ENCODE measurements at regions not wholly inside any gene's neighbourhood (a gene's known extent, or its start where the extent isn't known, plus 50 kb on each side); places are given as distances from the start of the nearest gene placed in this dataset.

- Histone ChIP-seq H3K4me1 (ENCODE audit: insufficient read depth, low read length) (no peaks in the 10 kb centered on the region), H3K4me3 (ENCODE audit: insufficient read depth, low read length) (no peak overlapping the region), H2AFZ (ENCODE audit: low read length) (no peak overlapping the region), H3K27ac (ENCODE audit: low read depth, low read length) (no peak overlapping the region), H3K27me3 (ENCODE audit: insufficient read depth, low read length) (no peaks in the 10 kb centered on the region), H3K79me2 (ENCODE audit: insufficient read depth, low read length) (no peaks in the 10 kb centered on the region), H3K36me3 (ENCODE audit: insufficient read depth, low read length) (no peaks in the 10 kb centered on the region), H3K9me3 (ENCODE audit: low read depth, low read length) (no peaks in the 10 kb centered on the region), H3K4me2 (ENCODE audit: insufficient read depth, low read length) (no peak overlapping the region), H4K20me1 (ENCODE audit: insufficient read depth, low read length) (no peaks in the 10 kb centered on the region)
- DNase-seq (ENCODE audit: insufficient read length, low spot score, missing footprints), result peak; percentile 38
- no peak for TF ChIP-seq CTCF (IDR thresholded peaks at IDR 0.05; ENCODE audit: extremely low read depth, low read depth, low read length)
Observed at GRCh38 chr6:145036848-145037567, 698.3 kb downstream of the EPM2A start.

- no peak overlapping the region for H3K4me2 ChIP-seq (ENCODE audit: insufficient read depth, low read length)
Observed at GRCh38 chr6:145042559-145042958, 692.8 kb downstream of the EPM2A start.

GRCh38 chr6:145043926-145044500, 691.3 kb downstream of the EPM2A start:
- Histone ChIP-seq H3K4me2 (ENCODE audit: insufficient read depth, low read length) (peak overlapping the region; percentile 44), H3K27ac (ENCODE audit: low read depth, low read length) (no peak overlapping the region), H3K9me3 (ENCODE audit: low read depth, low read length) (no peaks in the 10 kb centered on the region), H3K4me1 (ENCODE audit: insufficient read depth, low read length) (peaks cover 12% of the 10 kb centered on the region), H3K36me3 (ENCODE audit: insufficient read depth, low read length) (no peaks in the 10 kb centered on the region), H3K79me2 (ENCODE audit: insufficient read depth, low read length) (no peaks in the 10 kb centered on the region), H4K20me1 (ENCODE audit: insufficient read depth, low read length) (no peaks in the 10 kb centered on the region), H3K4me3 (ENCODE audit: insufficient read depth, low read length) (no peak overlapping the region), H2AFZ (ENCODE audit: low read length) (peak overlapping the region; percentile 80), H3K27me3 (ENCODE audit: insufficient read depth, low read length) (no peaks in the 10 kb centered on the region)
- DNase-seq (ENCODE audit: insufficient read length, low spot score, missing footprints), result no peak
- TF ChIP-seq CTCF (IDR thresholded peaks at IDR 0.05; ENCODE audit: extremely low read depth, low read depth, low read length), result no peak

More at GRCh38 chr6:145042559-145042958, 692.8 kb downstream of the EPM2A start:
- no peaks in the 10 kb centered on the region for H3K36me3 ChIP-seq (ENCODE audit: insufficient read depth, low read length)
- H3K9me3 ChIP-seq (ENCODE audit: low read depth, low read length), result no peaks in the 10 kb centered on the region
- H4K20me1 ChIP-seq (ENCODE audit: insufficient read depth, low read length), result no peaks in the 10 kb centered on the region
- H3K4me3 ChIP-seq (ENCODE audit: insufficient read depth, low read length), result no peak overlapping the region
- H3K4me1 ChIP-seq (ENCODE audit: insufficient read depth, low read length), result peaks cover 12% of the 10 kb centered on the region
- no peaks in the 10 kb centered on the region for H3K27me3 ChIP-seq (ENCODE audit: insufficient read depth, low read length)
- no peaks in the 10 kb centered on the region for H3K79me2 ChIP-seq (ENCODE audit: insufficient read depth, low read length)
- no peak for DNase-seq (ENCODE audit: insufficient read length, low spot score, missing footprints)
- H2AFZ ChIP-seq (ENCODE audit: low read length), result no peak overlapping the region
- no peak overlapping the region for H3K27ac ChIP-seq (ENCODE audit: low read depth, low read length)
- no peak for TF ChIP-seq CTCF (IDR thresholded peaks at IDR 0.05; ENCODE audit: extremely low read depth, low read depth, low read length)

GRCh38 chr6:145044641-145045246, 690.6 kb downstream of the EPM2A start:
- H3K4me2 ChIP-seq (ENCODE audit: insufficient read depth, low read length), result peak overlapping the region; percentile 44

More at GRCh38 chr6:145044641-145045246, 690.6 kb downstream of the EPM2A start:
- peak overlapping the region; percentile 80 for H2AFZ ChIP-seq (ENCODE audit: low read length)
- TF ChIP-seq CTCF (IDR thresholded peaks at IDR 0.05; ENCODE audit: extremely low read depth, low read depth, low read length), result no peak
- no peaks in the 10 kb centered on the region for H3K9me3 ChIP-seq (ENCODE audit: low read depth, low read length)
- no peaks in the 10 kb centered on the region for H4K20me1 ChIP-seq (ENCODE audit: insufficient read depth, low read length)
- no peaks in the 10 kb centered on the region for H3K79me2 ChIP-seq (ENCODE audit: insufficient read depth, low read length)
- no peak overlapping the region for H3K27ac ChIP-seq (ENCODE audit: low read depth, low read length)
- no peaks in the 10 kb centered on the region for H3K36me3 ChIP-seq (ENCODE audit: insufficient read depth, low read length)
- DNase-seq (ENCODE audit: insufficient read length, low spot score, missing footprints), result peak; percentile 73
- H3K4me3 ChIP-seq (ENCODE audit: insufficient read depth, low read length), result no peak overlapping the region
- H3K27me3 ChIP-seq (ENCODE audit: insufficient read depth, low read length), result no peaks in the 10 kb centered on the region
- peaks cover 12% of the 10 kb centered on the region for H3K4me1 ChIP-seq (ENCODE audit: insufficient read depth, low read length)

Measured in osteoblast (primary cell).